Spleen (tissue), 7 donors: ENCODE measurements at regions not wholly inside any gene's neighbourhood (a gene's known extent, or its start where the extent isn't known, plus 50 kb on each side); places are given as distances from the start of the nearest gene placed in this dataset.

Experiments used
- POLR2A ChIP-seq, 3 donors: fragments of 450-650 bp; IDR thresholded peaks; one replicate each; pipeline ENCODE4 v1.5.1; 2017; ENCODE audit warnings: antibody characterized with exemption in 3 of 3, mild to moderate bottlenecking in 1 of 3
- POLR2AphosphoS5 ChIP-seq, 3 donors: sonication (generic); formaldehyde crosslinking; IDR thresholded peaks; one replicate each; pipeline ENCODE4 v1.5.1; 2017; ENCODE audit warnings: antibody characterized with exemption in 3 of 3
- TF ChIP-seq, protein P1 (sequence below), 11 experiments: fragments of 200-600 bp in 7 of 11; fragments of 450-650 bp in 4 of 11; sonication (generic) in 4 of 11; IDR thresholded peaks in 8 of 11; conservative IDR thresholded peaks in 3 of 11; 1 replicate in 7 of 11; 2 replicates in 4 of 11; pipeline versions ENCODE4 v1.4.0 to v1.8.0; 2016 to 2021; ENCODE audit warnings: antibody characterized with exemption in 11 of 11, inconsistent platforms in 4 of 11, mild to moderate bottlenecking in 1 of 11
- donor health status: DM: no; HTN: no; CAD: no; lungs with moderate emphysema.
- donor health status: DM: no; HTN: no; CAD: no.
- donor health status: DM: no; HTN: no; CAD: no.

DNA sequence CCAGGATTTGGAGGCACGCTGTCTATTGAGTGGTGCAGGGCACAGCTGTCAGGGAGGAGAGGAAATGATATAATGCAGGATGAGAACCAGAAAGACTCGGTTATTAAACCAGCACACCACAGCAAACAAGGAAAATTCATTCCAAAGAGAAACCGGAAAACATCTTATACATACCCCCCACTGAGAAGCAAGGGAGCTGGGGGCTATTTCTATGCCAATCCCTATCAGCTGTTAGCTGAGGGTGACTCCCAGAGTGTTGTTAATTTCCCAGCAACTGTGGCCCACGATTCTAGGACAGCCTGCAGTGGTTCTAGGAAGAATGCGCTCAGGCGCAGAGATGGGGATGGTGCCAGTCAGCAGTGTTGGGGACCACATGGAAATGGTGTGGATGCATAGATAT lies 467.3 kb downstream of the PMP22 start:
- TF ChIP-seq, protein P1, sequence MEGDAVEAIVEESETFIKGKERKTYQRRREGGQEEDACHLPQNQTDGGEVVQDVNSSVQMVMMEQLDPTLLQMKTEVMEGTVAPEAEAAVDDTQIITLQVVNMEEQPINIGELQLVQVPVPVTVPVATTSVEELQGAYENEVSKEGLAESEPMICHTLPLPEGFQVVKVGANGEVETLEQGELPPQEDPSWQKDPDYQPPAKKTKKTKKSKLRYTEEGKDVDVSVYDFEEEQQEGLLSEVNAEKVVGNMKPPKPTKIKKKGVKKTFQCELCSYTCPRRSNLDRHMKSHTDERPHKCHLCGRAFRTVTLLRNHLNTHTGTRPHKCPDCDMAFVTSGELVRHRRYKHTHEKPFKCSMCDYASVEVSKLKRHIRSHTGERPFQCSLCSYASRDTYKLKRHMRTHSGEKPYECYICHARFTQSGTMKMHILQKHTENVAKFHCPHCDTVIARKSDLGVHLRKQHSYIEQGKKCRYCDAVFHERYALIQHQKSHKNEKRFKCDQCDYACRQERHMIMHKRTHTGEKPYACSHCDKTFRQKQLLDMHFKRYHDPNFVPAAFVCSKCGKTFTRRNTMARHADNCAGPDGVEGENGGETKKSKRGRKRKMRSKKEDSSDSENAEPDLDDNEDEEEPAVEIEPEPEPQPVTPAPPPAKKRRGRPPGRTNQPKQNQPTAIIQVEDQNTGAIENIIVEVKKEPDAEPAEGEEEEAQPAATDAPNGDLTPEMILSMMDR (IDR thresholded peaks at IDR 0.05 in 8 of 11, conservative IDR thresholded peaks at IDR 0.05 in 3 of 11), result no peak
- no peak for TF ChIP-seq POLR2A (IDR thresholded peaks at IDR 0.05)
- TF ChIP-seq POLR2AphosphoS5 (IDR thresholded peaks at IDR 0.05), result no peak
